ENCODE measurements at regions not wholly inside any gene's neighbourhood (a gene's known extent, or its start where the extent isn't known, plus 50 kb on each side); places are given as distances from the start of the nearest gene placed in this dataset.

DNA sequence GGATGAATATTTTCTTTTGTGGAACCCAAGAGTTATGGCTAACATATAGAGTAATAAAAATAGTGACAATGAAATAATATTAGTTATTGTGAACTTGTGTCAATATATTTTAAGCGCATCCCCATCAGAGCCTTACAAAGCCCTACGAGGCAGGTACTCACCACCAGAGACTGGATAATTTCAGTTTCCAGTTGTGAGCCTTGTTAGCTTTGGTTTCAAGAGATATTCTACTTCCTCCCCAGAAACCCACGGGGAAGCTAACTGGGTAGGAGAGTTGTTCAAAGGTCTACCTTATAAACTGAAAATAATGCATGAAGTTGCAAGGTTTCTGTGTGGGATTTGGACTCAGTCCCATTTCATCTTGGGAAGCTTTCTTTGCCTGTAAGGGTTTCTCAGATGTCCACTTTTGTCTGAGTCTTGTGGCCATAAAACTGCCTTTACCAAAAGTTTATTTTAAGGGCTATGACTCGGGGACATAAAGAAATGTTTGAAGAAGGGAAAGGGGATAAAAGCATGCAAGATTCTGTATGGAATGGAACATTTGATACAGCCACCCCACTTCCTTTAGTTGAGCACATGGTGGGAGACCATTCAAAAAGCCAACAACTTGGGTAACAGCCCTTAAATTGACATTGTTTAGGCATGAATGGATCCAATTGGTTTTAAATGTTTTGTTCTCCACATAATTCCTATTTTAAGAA lies 57.4 kb upstream of the ANKRD55 start:
- Histone ChIP-seq H3K27me3 (replicated peaks) (no peaks in the 10 kb centered on the region), H3K36me3 (no peaks in the 10 kb centered on the region), H3K4me3 (no peak overlapping the region), H3K9me3 (replicated peaks) (no peaks in the 10 kb centered on the region), H3K27ac (no peak overlapping the region), H3K4me1 (replicated peaks) (peaks cover 31% of the 10 kb centered on the region)
- peak in 1 of 2 experiments; percentile 21 for DNase-seq (ENCODE audit: low read depth in 1 of 2, low spot score in 2 of 2)

GRCh38 chr5:56289602-56289987 lies 56.5 kb upstream of the ANKRD55 start:
- Histone ChIP-seq H3K27ac (no peak overlapping the region), H3K36me3 (no peaks in the 10 kb centered on the region)
- DNase-seq (ENCODE audit: low read depth in 1 of 2, low spot score in 2 of 2): no peak

GRCh38 chr5:56288873-56289601 lies 55.9 kb upstream of the ANKRD55 start:
- Histone ChIP-seq H3K4me1 (replicated peaks) (peaks cover 34% of the 10 kb centered on the region), H3K4me3 (no peak overlapping the region), H3K27ac (no peak overlapping the region), H3K36me3 (no peaks in the 10 kb centered on the region), H3K27me3 (replicated peaks) (no peaks in the 10 kb centered on the region), H3K9me3 (replicated peaks) (no peaks in the 10 kb centered on the region)
- no peak for DNase-seq (ENCODE audit: low read depth in 1 of 2, low spot score in 2 of 2)

More at GRCh38 chr5:56289602-56289987, 56.5 kb upstream of the ANKRD55 start:
- H3K27me3 ChIP-seq (replicated peaks): no peaks in the 10 kb centered on the region
- H3K4me3 ChIP-seq: no peak overlapping the region
- no peaks in the 10 kb centered on the region for H3K9me3 ChIP-seq (replicated peaks)
- H3K4me1 ChIP-seq (replicated peaks): peaks cover 34% of the 10 kb centered on the region

- Histone ChIP-seq H3K27ac (peak overlapping the region; percentile 22), H3K27me3 (replicated peaks) (no peaks in the 10 kb centered on the region)
Measured at GRCh38 chr5:56286015-56286884, 53.1 kb upstream of the ANKRD55 start.

GRCh38 chr5:56282951-56283350 lies 49.8 kb upstream of the ANKRD55 start:
- Histone ChIP-seq H3K27me3 (replicated peaks) (no peaks in the 10 kb centered on the region), H3K36me3 (no peaks in the 10 kb centered on the region), H3K4me1 (replicated peaks) (peaks cover 75% of the 10 kb centered on the region), H3K4me3 (no peak overlapping the region), H3K9me3 (replicated peaks) (no peaks in the 10 kb centered on the region), H3K27ac (peak overlapping the region; percentile 98)
- DNase-seq (ENCODE audit: low read depth in 1 of 2, low spot score in 2 of 2): no peak

More at GRCh38 chr5:56286015-56286884, 53.1 kb upstream of the ANKRD55 start:
- Histone ChIP-seq H3K4me1 (replicated peaks) (peaks cover 54% of the 10 kb centered on the region), H3K9me3 (replicated peaks) (no peaks in the 10 kb centered on the region), H3K4me3 (no peak overlapping the region), H3K36me3 (no peaks in the 10 kb centered on the region)
- DNase-seq (ENCODE audit: low read depth in 1 of 2, low spot score in 2 of 2): peak in 1 of 2 experiments; percentile 64
